ENCODE measurements at regions not wholly inside any gene's neighbourhood (a gene's known extent, or its start where the extent isn't known, plus 50 kb on each side); places are given as distances from the start of the nearest gene placed in this dataset.
"Not testable (repeated sequence)": the region's sequence is repeated elsewhere in the genome, so short reads cannot be mapped to it uniquely, and the experiment has no call there.

DNA sequence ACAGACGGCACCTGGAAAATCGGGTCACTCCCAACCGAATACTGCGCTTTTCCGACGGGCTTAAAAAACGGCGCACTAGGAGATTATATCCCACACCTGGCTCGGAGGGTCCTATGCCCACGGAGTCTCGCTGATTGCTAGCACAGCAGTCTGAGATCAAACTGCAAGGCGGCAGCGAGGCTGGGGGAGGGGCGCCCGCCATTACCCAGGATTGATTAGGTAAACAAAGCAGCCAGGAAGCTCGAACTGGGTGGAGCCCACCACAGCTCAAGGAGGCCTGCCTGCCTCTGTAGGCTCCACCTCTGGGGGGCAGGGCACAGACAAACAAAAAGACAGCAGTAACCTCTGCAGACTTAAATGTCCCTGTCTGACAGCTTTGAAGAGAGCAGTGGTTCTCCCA is 64.5 kb downstream of the SLC30A10 start:
- DNase-seq (ENCODE audit: low spot score) = not testable (repeated sequence)

GRCh38 chr1:219862366-219862765 is 66.0 kb downstream of the SLC30A10 start:
- DNase-seq (ENCODE audit: low spot score) = no peak

DNA sequence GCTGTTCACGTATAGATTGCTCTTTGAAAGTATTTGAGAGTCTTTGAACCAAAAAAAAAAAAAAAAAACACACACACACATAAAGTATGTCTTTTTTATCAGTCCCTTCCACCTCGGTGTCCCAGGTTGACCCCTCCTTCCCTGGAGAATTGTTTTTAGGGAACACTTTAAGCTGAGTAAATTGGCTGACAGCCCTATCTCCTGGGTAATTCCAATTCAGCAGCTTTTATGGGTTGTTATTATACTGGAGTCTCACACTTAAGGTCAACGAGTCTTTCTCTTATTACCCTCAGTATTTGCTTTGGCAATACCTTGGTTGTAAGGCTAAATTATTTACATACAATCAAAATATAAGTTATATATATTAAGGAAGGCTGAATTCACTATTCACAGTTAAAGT is 69.4 kb downstream of the SLC30A10 start:
- no peak for DNase-seq (ENCODE audit: low spot score)

DNA sequence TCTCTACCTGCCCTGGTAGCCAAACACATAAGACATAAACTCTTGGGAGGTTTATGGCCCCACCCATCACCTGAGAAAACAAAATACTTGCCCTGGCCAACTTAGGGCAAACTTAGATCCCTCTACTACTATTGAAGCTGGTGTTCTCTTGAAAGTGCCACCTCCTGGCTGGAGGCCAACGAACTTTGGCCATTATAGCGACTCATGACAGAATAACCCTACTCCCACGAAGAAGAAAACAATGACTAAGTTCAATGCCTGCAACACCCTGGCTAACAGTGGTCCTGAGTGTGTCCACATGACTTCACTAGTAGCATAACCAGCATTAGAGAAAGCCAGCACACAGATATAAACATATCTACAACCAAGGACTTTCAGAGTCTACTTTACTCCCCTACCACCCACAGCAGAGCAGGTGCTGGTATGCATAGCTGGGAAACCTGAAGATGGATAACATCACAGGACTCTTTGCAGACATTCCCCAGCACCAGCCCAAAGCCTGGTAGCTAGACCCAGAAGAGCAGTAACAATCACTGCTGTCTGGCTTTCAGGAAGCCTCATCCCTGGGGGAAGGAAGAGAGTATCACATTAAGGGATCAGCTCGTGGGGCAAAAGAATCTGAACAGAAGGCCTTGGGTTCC is 81.0 kb downstream of the SLC30A10 start:
- no peak for DNase-seq (ENCODE audit: low spot score)

GRCh38 chr1:219839595-219839994 is 88.8 kb downstream of the SLC30A10 start:
- not testable (repeated sequence) for DNase-seq (ENCODE audit: low spot score)

- DNase-seq (ENCODE audit: low spot score) = no peak
Measured at GRCh38 chr1:219837994-219838294, 90.4 kb downstream of the SLC30A10 start.

GRCh38 chr1:219837274-219837993 is 90.9 kb downstream of the SLC30A10 start:
- DNase-seq (ENCODE audit: low spot score) = peak; percentile 46

- DNase-seq (ENCODE audit: low spot score) = no peak
Measured at GRCh38 chr1:219834314-219834917, 93.9 kb downstream of the SLC30A10 start.

DNA sequence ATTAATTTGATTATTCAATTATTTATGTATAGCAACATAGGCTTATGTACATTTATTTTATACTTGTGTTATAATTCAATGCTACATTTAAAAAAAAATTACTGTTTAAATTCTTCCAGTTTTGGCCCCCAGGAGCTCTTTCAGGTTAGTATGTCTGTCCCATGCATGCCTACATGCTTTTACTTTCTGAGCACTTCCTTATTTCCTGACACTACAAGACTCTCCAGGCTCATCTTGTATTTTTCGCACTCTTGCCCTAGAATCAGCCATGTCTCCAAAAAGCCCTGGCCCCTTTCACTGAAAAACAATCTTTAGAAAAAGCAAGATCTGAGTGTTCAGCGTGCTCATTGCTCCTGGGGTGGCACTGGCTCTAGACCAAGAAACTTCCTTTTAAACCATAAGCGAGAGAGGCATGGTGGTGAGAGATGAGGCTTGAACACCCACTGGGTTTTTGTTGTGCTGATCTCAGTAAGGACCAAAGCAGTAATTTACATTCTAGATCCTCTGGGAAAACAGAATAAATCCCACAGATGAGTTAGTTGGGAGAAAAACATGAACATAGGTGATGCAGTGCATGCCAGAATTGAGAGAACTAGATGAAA is 95.0 kb downstream of the SLC30A10 start:
- no peak for DNase-seq (ENCODE audit: low spot score)

DNA sequence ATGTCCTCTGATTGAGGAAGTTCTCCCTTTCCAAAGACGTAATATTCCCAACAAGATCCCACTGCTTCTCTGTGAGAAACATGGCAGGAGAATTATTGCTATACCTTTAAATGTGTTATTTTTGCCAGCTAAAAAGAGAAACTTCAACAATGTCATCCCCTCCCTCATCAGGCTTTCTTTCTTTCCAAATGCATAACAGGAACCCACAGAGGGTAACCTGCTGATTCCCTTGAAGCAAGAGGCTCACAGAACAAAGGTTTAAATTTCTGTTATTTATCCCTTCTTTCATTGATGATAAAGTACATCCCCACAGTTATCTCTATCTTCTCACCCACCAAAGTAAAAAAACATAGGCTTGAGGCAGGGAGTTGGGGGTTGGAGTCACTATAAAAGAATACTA is 102.1 kb downstream of the SLC30A10 start:
- DNase-seq (ENCODE audit: low spot score) = no peak

DNA sequence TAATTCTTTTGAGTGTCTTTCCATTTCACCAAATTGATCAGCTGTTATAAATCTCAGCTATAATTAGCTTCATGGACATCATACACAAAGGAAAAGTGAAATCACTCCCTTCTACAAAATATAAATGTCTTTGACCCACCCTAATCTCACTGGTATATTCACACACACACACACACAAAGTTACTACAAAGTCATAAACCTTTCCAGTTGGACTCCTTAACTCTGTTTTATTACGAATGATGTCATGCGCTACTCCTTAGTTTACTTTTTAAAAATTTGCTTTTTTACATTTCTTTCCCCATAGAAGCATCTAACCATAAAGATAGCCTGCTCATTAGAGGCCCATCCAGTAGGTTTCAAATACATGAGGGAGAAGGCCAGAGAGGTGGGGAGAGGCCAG is 103.0 kb downstream of the SLC30A10 start:
- DNase-seq (ENCODE audit: low spot score) = no peak

GRCh38 chr1:219824338-219824737 is 104.0 kb downstream of the SLC30A10 start:
- DNase-seq (ENCODE audit: low spot score) = no peak

- DNase-seq (ENCODE audit: low spot score) = no peak
Measured at GRCh38 chr1:219820551-219820950, 107.8 kb downstream of the SLC30A10 start.

DNA sequence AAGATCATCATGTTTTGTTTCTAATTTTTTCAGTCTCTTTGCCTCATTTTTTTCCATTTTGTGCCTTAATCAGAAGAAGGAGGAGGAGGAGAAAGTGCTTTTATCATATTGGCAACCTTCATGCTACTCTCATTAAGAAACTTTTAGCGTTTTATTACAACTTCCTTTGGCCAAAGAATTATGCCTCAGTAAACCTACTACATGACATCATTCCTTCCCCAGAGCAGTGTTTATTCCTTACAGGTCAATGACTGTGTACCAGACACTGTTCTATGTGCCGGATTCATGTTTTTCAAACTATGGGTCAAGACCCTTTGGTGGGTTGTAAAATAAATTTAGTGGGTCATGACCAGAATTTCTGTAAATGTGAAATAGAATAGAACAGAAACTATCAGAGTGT is 110.4 kb downstream of the SLC30A10 start:
- no peak for DNase-seq (ENCODE audit: low spot score)

- no peak for DNase-seq (ENCODE audit: low spot score)
Measured at GRCh38 chr1:219813294-219813693, 115.1 kb downstream of the SLC30A10 start.

DNA sequence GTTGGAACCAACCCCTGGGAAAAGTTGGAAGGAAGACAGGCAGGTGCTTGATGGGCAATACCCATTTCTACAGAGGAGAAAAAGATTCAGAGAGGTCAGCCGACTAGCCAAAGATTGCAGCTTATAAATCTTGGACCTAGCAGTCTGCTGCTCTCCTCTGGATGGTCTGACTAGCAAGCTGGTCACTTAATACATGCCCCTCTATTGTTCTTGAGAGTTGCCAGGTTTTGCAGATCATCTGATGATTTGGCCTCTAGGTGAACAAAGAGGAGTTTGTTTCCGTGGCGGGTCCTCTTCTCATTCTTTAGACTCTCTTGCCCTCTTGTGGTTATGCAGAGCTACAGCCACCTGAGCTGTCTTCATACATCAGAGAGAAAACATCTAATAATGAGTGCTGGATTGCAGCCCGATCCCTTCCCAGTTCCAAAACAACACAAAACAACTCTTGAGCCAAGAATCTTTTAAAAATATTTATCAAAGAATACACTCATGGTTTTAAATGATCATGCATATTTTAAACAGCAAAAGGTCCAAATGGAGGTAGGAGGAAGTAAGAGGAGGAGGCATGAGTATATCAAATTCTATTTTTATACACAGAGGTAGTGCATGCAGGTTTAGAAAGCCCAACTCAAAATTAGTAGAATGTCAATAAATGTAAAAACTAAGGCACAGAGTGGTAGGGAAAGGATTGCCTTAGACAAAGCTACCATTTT is 115.7 kb downstream of the SLC30A10 start:
- no peak for DNase-seq (ENCODE audit: low spot score)

GRCh38 chr1:219812086-219812485 is 116.3 kb downstream of the SLC30A10 start:
- DNase-seq (ENCODE audit: low spot score) = no peak

DNA sequence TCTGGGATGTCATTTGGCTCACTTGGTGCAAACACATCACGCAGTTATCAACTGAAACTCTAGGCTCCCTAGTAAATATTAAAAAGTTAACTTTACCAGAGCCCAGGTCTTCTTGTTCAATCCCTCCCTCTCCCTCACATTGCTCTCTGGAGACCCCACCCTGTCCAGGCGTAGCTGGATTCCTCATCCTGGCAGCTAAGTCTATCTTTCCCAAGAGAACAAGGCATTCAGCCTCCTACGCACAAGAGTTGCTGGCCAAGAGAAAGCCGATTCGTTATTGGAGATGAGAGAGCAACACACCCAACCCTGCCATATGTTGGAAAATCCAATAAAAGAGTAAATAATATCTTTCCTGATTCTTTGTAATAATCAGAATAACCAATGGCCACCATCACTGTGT is 117.9 kb downstream of the SLC30A10 start:
- no peak for DNase-seq (ENCODE audit: low spot score)

DNA sequence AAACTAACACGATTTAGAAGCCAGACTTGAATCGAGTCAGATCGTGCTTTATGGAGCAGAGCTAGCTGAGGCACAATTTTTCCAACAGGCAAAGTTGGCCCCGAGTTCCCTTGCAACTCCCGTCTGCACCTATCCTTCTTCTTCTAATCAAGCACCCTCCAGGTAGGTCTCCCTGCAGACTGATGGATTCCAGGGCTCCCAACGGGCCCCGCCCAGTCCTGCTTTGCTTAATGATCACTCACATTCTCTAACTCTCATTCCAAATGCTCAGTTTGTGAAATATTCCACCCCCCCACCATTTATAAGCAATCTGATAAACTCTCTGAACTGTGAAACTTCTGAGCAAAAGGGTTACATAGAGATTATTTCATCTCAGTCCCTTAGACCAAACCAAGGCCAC is 119.6 kb downstream of the SLC30A10 start:
- DNase-seq (ENCODE audit: low spot score) = no peak

GRCh38 chr1:219806642-219807041 is 121.7 kb downstream of the SLC30A10 start:
- no peak for DNase-seq (ENCODE audit: low spot score)

DNA sequence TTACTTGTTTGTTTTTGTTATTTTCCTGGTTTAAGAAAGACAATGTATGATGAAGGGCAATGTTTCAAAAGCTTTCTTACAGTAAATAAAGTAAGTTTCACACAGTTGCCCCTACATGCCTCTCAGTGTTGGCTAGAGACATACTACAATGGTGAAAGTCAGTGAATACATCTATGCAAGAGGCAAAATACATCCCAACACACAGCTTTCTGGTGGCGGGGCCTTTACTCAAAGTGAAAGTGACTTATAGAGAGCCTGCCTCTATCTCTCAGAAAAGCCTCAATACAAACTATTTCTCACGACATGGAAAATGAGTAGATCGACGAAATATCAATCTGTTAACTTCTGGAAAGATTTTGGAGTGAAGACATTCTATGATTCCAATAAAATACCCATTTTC is 122.3 kb downstream of the SLC30A10 start:
- no peak for DNase-seq (ENCODE audit: low spot score)

DNA sequence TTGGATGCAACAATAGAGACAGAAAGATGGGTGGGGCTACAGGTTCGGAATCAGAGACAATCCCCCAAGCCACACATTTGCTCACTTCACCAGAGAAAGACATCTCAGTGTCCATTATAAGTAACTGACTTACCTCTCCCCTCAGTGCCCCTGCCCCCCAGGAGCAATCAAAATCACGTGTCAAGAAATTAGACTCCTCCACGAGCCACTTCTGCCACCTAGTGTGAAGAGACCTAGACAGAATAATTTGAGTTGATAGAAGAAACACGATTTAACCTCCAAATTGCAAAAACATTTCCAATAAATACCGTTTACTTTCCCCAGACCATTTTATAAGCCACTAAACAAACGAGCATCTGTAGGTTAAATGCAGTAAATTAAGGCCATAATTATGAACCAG is 123.2 kb downstream of the SLC30A10 start:
- no peak for DNase-seq (ENCODE audit: low spot score)
